SK-N-SH (cell line): ENCODE measurements at regions not wholly inside any gene's neighbourhood (a gene's known extent, or its start where the extent isn't known, plus 50 kb on each side); places are given as distances from the start of the nearest gene placed in this dataset.

Experiments used
- CTCF ChIA-PET: fragments of 300-600, 350-600 bp; formaldehyde crosslinking; extraction: SDS; loops from one replicate; lab custom pipeline; 2021; lab: Yijun Ruan, JAX
- POLR2A ChIA-PET: fragments of 350-600 bp; sonication (Branson Sonifier 250); formaldehyde crosslinking; extraction: SDS; loops from one replicate; lab custom pipeline; 2020; ENCODE audit warnings: antibody characterized with exemption, inconsistent platforms; lab: Yijun Ruan, JAX
- DNase-seq: peaks from one replicate; pipeline ENCODE4 v3.0.0; 2012
- H2AFZ ChIP-seq: fragments of 200-600 bp; sonication (generic); 2 replicates; pipeline ENCODE4 v1.8.1; 2016; ENCODE audit warnings: antibody characterized with exemption, mild to moderate bottlenecking, low read depth
- H3F3A ChIP-seq: fragments of 200-600 bp; sonication (generic); replicated peaks from 2 replicates; pipeline ENCODE3; 2016; ENCODE audit warnings: antibody characterized with exemption, mild to moderate bottlenecking; ENCODE audit not compliant: insufficient read depth
- H3K27ac ChIP-seq, 2 experiments: fragments of 200-500 bp in 1 of 2; fragments of 200-600 bp in 1 of 2; sonication (Bioruptor generic) in 1 of 2; sonication (generic), shearing (Covaris generic) in 1 of 2; 2 replicates each; pipeline versions ENCODE4 v1.5.1 to v1.6.1; 2014 to 2016; ENCODE audit warnings: low read depth in 2 of 2, inconsistent platforms in 1 of 2, low read length in 1 of 2, mild to moderate bottlenecking in 1 of 2, mixed read lengths in 1 of 2
- H3K27me3 ChIP-seq: fragments of 200-600 bp; sonication (generic), shearing (Covaris generic); 2 replicates; pipeline ENCODE4 v1.6.1; 2016; ENCODE audit warnings: mixed run types; ENCODE audit not compliant: insufficient read depth
- H3K36me3 ChIP-seq, 2 experiments: fragments of 200-500 bp in 1 of 2; fragments of 200-600 bp in 1 of 2; sonication (Bioruptor generic) in 1 of 2; sonication (generic) in 1 of 2; replicated peaks in 1 of 2; 2 replicates each; pipeline versions ENCODE3 to v1.5.1; 2014 to 2016; ENCODE audit warnings: low read length in 1 of 2, mild to moderate bottlenecking in 1 of 2; ENCODE audit not compliant: insufficient read depth in 2 of 2, control insufficient read depth in 1 of 2
- H3K4me1 ChIP-seq, 2 experiments: fragments of 200-500 bp in 1 of 2; fragments of 200-600 bp in 1 of 2; sonication (Bioruptor generic) in 1 of 2; sonication (generic), shearing (Covaris generic) in 1 of 2; 2 replicates each; pipeline versions ENCODE4 v1.5.1 to v1.6.1; 2014 to 2016; ENCODE audit warnings: low read depth in 1 of 2, low read length in 1 of 2, mixed run types in 1 of 2; ENCODE audit not compliant: insufficient read depth in 2 of 2, control insufficient read depth in 1 of 2
- H3K4me2 ChIP-seq: fragments of 200-600 bp; sonication (generic), shearing (Covaris generic); 2 replicates; pipeline ENCODE4 v1.6.1; 2017; ENCODE audit warnings: mixed run types
- H3K4me3 ChIP-seq, 2 experiments: fragments of 200-500 bp in 1 of 2; fragments of 200-600 bp in 1 of 2; sonication (Bioruptor generic) in 1 of 2; sonication (generic), shearing (Covaris generic) in 1 of 2; 2 replicates each; pipeline versions ENCODE4 v1.5.1 to v1.8.1; 2014 to 2016; ENCODE audit warnings: low read depth in 2 of 2, inconsistent platforms in 1 of 2, low read length in 1 of 2, mild to moderate bottlenecking in 1 of 2, mixed read lengths in 1 of 2, moderate library complexity in 1 of 2
- H3K79me2 ChIP-seq: fragments of 200-600 bp; sonication (generic); 2 replicates; pipeline ENCODE4 v1.8.1; 2017; ENCODE audit warnings: mild to moderate bottlenecking; ENCODE audit not compliant: insufficient read depth
- H3K9ac ChIP-seq: fragments of 200-600 bp; sonication (generic); 2 replicates; pipeline ENCODE4 v1.6.1; 2017; ENCODE audit warnings: mixed run types
- H3K9me2 ChIP-seq: fragments of 200-600 bp; sonication (generic); 2 replicates; pipeline ENCODE4 v1.6.1; 2017; ENCODE audit warnings: mixed run types
- H3K9me3 ChIP-seq: fragments of 200-600 bp; sonication (generic); 2 replicates; pipeline ENCODE4 v1.6.1; 2017; ENCODE audit warnings: mixed run types, mild to moderate bottlenecking, moderate library complexity
- H4K20me1 ChIP-seq: fragments of 200-600 bp; sonication (generic); 2 replicates; pipeline ENCODE4 v1.6.1; 2017; ENCODE audit warnings: mild to moderate bottlenecking, mixed run types; ENCODE audit not compliant: insufficient read depth
- CHD2 ChIP-seq: fragments of 150-350 bp; IDR thresholded peaks from 2 replicates; pipeline ENCODE4 v1.6.1; 2018; ENCODE audit warnings: low read length; ENCODE audit not compliant: partially characterized antibody
- ELF1 ChIP-seq: IDR thresholded peaks from 2 replicates; pipeline ENCODE4 v1.4.0; 2012
- FOSL2 ChIP-seq: IDR thresholded peaks from 2 replicates; pipeline ENCODE4 v1.4.0; 2012; ENCODE audit warnings: low read depth, mild to moderate bottlenecking, moderate library complexity, borderline replicate concordance
- GABPA ChIP-seq: IDR thresholded peaks from 2 replicates; pipeline ENCODE4 v1.4.0; 2012; ENCODE audit warnings: low read depth, mild to moderate bottlenecking
- IRF3 ChIP-seq: fragments of 150-350 bp; IDR thresholded peaks from 2 replicates; pipeline ENCODE4 v1.6.1; 2016; ENCODE audit warnings: mild to moderate bottlenecking, low read depth, low read length
- MAX ChIP-seq: IDR thresholded peaks from 2 replicates; pipeline ENCODE4 v1.4.0; 2012; ENCODE audit warnings: low read depth
- MEF2A ChIP-seq: IDR thresholded peaks from 2 replicates; pipeline ENCODE4 v1.4.0; 2012; ENCODE audit warnings: low read depth, borderline replicate concordance
- MXI1 ChIP-seq: IDR thresholded peaks from 2 replicates; pipeline ENCODE4 v1.6.1; 2012; ENCODE audit warnings: mild to moderate bottlenecking, low read depth, low read length, improper control_type of control experiment
- NFIC ChIP-seq: IDR thresholded peaks from 2 replicates; pipeline ENCODE4 v1.4.0; 2012; ENCODE audit warnings: borderline replicate concordance
- RCOR1 ChIP-seq: fragments of 150-350 bp; IDR thresholded peaks from 2 replicates; pipeline ENCODE4 v1.6.1; 2017; ENCODE audit warnings: antibody characterized with exemption, low read length
- REST ChIP-seq: IDR thresholded peaks from 2 replicates; pipeline ENCODE4 v1.6.1; 2012; ENCODE audit warnings: mild to moderate bottlenecking, low read depth, low read length, moderate library complexity
- SMC3 ChIP-seq: IDR thresholded peaks from 2 replicates; pipeline ENCODE4 v1.6.1; 2012; ENCODE audit warnings: low read depth, low read length, improper control_type of control experiment
- USF2 ChIP-seq: fragments of 150-350 bp; IDR thresholded peaks from 2 replicates; pipeline ENCODE4 v1.6.1; 2017; ENCODE audit warnings: antibody characterized with exemption, low read length, low read depth, borderline replicate concordance
- YY1 ChIP-seq: IDR thresholded peaks from 2 replicates; pipeline ENCODE4 v1.4.0; 2012; ENCODE audit warnings: low read depth, mild to moderate bottlenecking
- ZBTB33 ChIP-seq: IDR thresholded peaks from 2 replicates; pipeline ENCODE4 v1.4.0; 2012; ENCODE audit warnings: low read depth, borderline replicate concordance
- WGBS: methylation state at CpG from one replicate; pipeline ENCODE4 v1.1.6; 2017; ENCODE audit warnings: low lambda C conversion rate; 5-methylcytosine and 5-hydroxymethylcytosine counted together

GRCh38 chr6:148170286-148170685, 172.4 kb upstream of the SASH1 start (continued):
- TF ChIP-seq ZBTB33: no peak
- no peak for TF ChIP-seq NFIC
- TF ChIP-seq, all 33 proteins: peak for 0

- CTCF ChIA-PET: no interaction called here
Observed at GRCh38 chr6:148173548-148173947, 169.1 kb upstream of the SASH1 start.

More at GRCh38 chr6:148173548-148173947, 169.1 kb upstream of the SASH1 start:
- H3K9me2 ChIP-seq: no peaks in the 10 kb centered on the region
- 31% methylated on average over 1 of the region's 1 CpG for WGBS
- POLR2A ChIA-PET: no interaction called here
- no peaks in the 10 kb centered on the region for H4K20me1 ChIP-seq
- no peaks in the 10 kb centered on the region for H3K79me2 ChIP-seq
- H3K27ac ChIP-seq: no peak overlapping the region
- H3K4me1 ChIP-seq: no peaks in the 10 kb centered on the region
- H3F3A ChIP-seq: peaks cover 3% of the 10 kb centered on the region
- DNase-seq: no peak
- H3K27me3 ChIP-seq: no peaks in the 10 kb centered on the region
- no peak overlapping the region for H3K4me3 ChIP-seq
- no peak overlapping the region for H3K4me2 ChIP-seq
- H3K9ac ChIP-seq: no peak overlapping the region
- no peaks in the 10 kb centered on the region for H3K9me3 ChIP-seq
- no peak overlapping the region for H2AFZ ChIP-seq
- TF ChIP-seq USF2 (no peak), IRF3 (no peak), ELF1 (no peak), MEF2A (no peak), MXI1 (no peak), CHD2 (no peak), GABPA (no peak), FOSL2 (no peak), SMC3 (no peak), MAX (no peak), REST (no peak), RCOR1 (no peak), YY1 (no peak)
- no peaks in the 10 kb centered on the region for H3K36me3 ChIP-seq
